Osteoblast (primary cell): ENCODE measurements at regions not wholly inside any gene's neighbourhood (a gene's known extent, or its start where the extent isn't known, plus 50 kb on each side); places are given as distances from the start of the nearest gene placed in this dataset.

Experiments used
- DNase-seq: peaks from one replicate; pipeline ENCODE4 v3.0.0; 2011; ENCODE audit warnings: low spot score, mixed read lengths; ENCODE audit not compliant: insufficient read length; ENCODE audit errors: missing footprints
- H2AFZ ChIP-seq: 2 replicates; pipeline ENCODE4 v1.6.0; 2011; ENCODE audit warnings: mild to moderate bottlenecking, low read length
- H3K27ac ChIP-seq: 2 replicates; pipeline ENCODE4 v1.5.1; 2011; ENCODE audit warnings: mild to moderate bottlenecking, low read depth, low read length, moderate library complexity
- H3K27me3 ChIP-seq: 2 replicates; pipeline ENCODE4 v1.6.0; 2012; ENCODE audit warnings: mild to moderate bottlenecking, control low read depth, inconsistent platforms, low read length, moderate library complexity; ENCODE audit not compliant: insufficient read depth
- H3K36me3 ChIP-seq: 2 replicates; pipeline ENCODE4 v1.5.1; 2011; ENCODE audit warnings: mild to moderate bottlenecking, low read length, control low read depth, moderate library complexity; ENCODE audit not compliant: insufficient read depth
- H3K4me1 ChIP-seq: 2 replicates; pipeline ENCODE4 v1.5.1; 2011; ENCODE audit warnings: mild to moderate bottlenecking, low read length, control low read depth, moderate library complexity; ENCODE audit not compliant: insufficient read depth
- H3K4me2 ChIP-seq: 2 replicates; pipeline ENCODE4 v1.6.0; 2011; ENCODE audit warnings: mild to moderate bottlenecking, low read length; ENCODE audit not compliant: insufficient read depth
- H3K4me3 ChIP-seq: fragments of 200-600 bp; sonication (generic); 3 replicates; pipeline ENCODE4 v1.5.1; 2012; ENCODE audit warnings: mild to moderate bottlenecking, low read length, inconsistent platforms; ENCODE audit not compliant: insufficient read depth
- H3K79me2 ChIP-seq: 2 replicates; pipeline ENCODE4 v1.6.0; 2012; ENCODE audit warnings: mild to moderate bottlenecking, low read length, control low read depth, inconsistent platforms; ENCODE audit not compliant: insufficient read depth
- H3K9me3 ChIP-seq: 2 replicates; pipeline ENCODE4 v1.5.1; 2011; ENCODE audit warnings: low read depth, low read length, control low read depth
- H4K20me1 ChIP-seq: 2 replicates; pipeline ENCODE4 v1.6.0; 2012; ENCODE audit warnings: mild to moderate bottlenecking, low read length, control low read depth; ENCODE audit not compliant: insufficient read depth
- CTCF ChIP-seq: IDR thresholded peaks from 2 replicates; pipeline ENCODE4 v1.5.1; 2011; ENCODE audit warnings: mild to moderate bottlenecking, low read depth, low read length, moderate library complexity; ENCODE audit errors: extremely low read depth

GRCh38 chr6:40903456-40903855 lies 135.6 kb downstream of the UNC5CL start:
- Histone ChIP-seq H3K27ac (no peak overlapping the region), H3K79me2 (no peaks in the 10 kb centered on the region), H3K4me2 (no peak overlapping the region), H3K36me3 (no peaks in the 10 kb centered on the region), H4K20me1 (no peaks in the 10 kb centered on the region), H3K4me1 (no peaks in the 10 kb centered on the region), H3K4me3 (no peak overlapping the region), H3K27me3 (no peaks in the 10 kb centered on the region), H2AFZ (no peak overlapping the region), H3K9me3 (no peaks in the 10 kb centered on the region)
- no peak for TF ChIP-seq CTCF
- no peak for DNase-seq

- TF ChIP-seq CTCF = no peak
- Histone ChIP-seq H3K4me1 (no peaks in the 10 kb centered on the region), H3K27ac (no peak overlapping the region), H3K4me2 (no peak overlapping the region), H3K36me3 (no peaks in the 10 kb centered on the region), H3K4me3 (no peak overlapping the region), H4K20me1 (no peaks in the 10 kb centered on the region), H3K79me2 (no peaks in the 10 kb centered on the region), H3K9me3 (no peaks in the 10 kb centered on the region), H3K27me3 (no peaks in the 10 kb centered on the region), H2AFZ (no peak overlapping the region)
- no peak for DNase-seq
Measured at GRCh38 chr6:40901322-40902055, 137.5 kb downstream of the UNC5CL start.

- Histone ChIP-seq H3K4me2 (no peak overlapping the region), H3K9me3 (no peaks in the 10 kb centered on the region), H3K4me1 (no peaks in the 10 kb centered on the region), H3K27me3 (no peaks in the 10 kb centered on the region), H3K79me2 (no peaks in the 10 kb centered on the region), H3K27ac (no peak overlapping the region), H2AFZ (no peak overlapping the region), H4K20me1 (no peaks in the 10 kb centered on the region), H3K36me3 (no peaks in the 10 kb centered on the region), H3K4me3 (no peak overlapping the region)
- DNase-seq = no peak
- TF ChIP-seq CTCF = no peak
Measured at GRCh38 chr6:40900791-40901190, 138.2 kb downstream of the UNC5CL start.

- DNase-seq = no peak
- no peaks in the 10 kb centered on the region for H3K79me2 ChIP-seq
- no peaks in the 10 kb centered on the region for H3K4me1 ChIP-seq
- TF ChIP-seq CTCF = no peak
- no peaks in the 10 kb centered on the region for H3K9me3 ChIP-seq
- H3K4me2 ChIP-seq = no peak overlapping the region
- no peaks in the 10 kb centered on the region for H3K27me3 ChIP-seq
- H2AFZ ChIP-seq = no peak overlapping the region
- H3K4me3 ChIP-seq = no peak overlapping the region
- H4K20me1 ChIP-seq = no peaks in the 10 kb centered on the region
- no peaks in the 10 kb centered on the region for H3K36me3 ChIP-seq
- H3K27ac ChIP-seq = no peak overlapping the region
Measured at GRCh38 chr6:40899684-40900155, 139.3 kb downstream of the UNC5CL start.
